H1 (cell line): ENCODE measurements at regions not wholly inside any gene's neighbourhood (a gene's known extent, or its start where the extent isn't known, plus 50 kb on each side); places are given as distances from the start of the nearest gene placed in this dataset.

Experiments
- CTCF ChIA-PET: fragments of 300-600 bp; sonication (Branson Sonifier 250); formaldehyde crosslinking; loops from one replicate; lab custom pipeline; 2021; ENCODE audit not compliant: partially characterized antibody; lab: Charles Lee
- POLR2A ChIA-PET: fragments of 300-600 bp; sonication (Branson Sonifier 250); formaldehyde crosslinking; loops from one replicate; lab custom pipeline; 2021; ENCODE audit warnings: inconsistent platforms; ENCODE audit not compliant: partially characterized antibody; lab: Charles Lee
- DNase-seq, 2 experiments: peaks; one replicate each; pipeline versions ENCODE4 v3.0.0 to v3.0.0-alpha.2; 2010 to 2022; ENCODE audit warnings: low spot score in 2 of 2, low read depth in 1 of 2, mixed read lengths in 1 of 2
- FAIRE-seq: peaks from 2 replicates; lab custom pipeline; 2011; peaks lifted over from hg19 to GRCh38; lab: Jason Lieb, UNC
- H2AFZ ChIP-seq: 2 replicates; pipeline ENCODE4 v1.8.1; 2012; ENCODE audit warnings: low read length, inconsistent platforms
- H2AK5ac ChIP-seq: 2 replicates; pipeline ENCODE4 v1.6.1; 2013; ENCODE audit warnings: low read depth, low read length
- H2BK120ac ChIP-seq: replicated peaks from 2 replicates; pipeline ENCODE3; 2013; ENCODE audit warnings: low read depth, low read length, inconsistent platforms
- H2BK12ac ChIP-seq: 2 replicates; pipeline ENCODE4 v1.6.1; 2013; ENCODE audit warnings: low read depth, low read length
- H2BK15ac ChIP-seq: 2 replicates; pipeline ENCODE4 v1.6.1; 2013; ENCODE audit warnings: low read length
- H2BK20ac ChIP-seq: 2 replicates; pipeline ENCODE4 v1.6.1; 2013; ENCODE audit warnings: low read length
- H2BK5ac ChIP-seq: 2 replicates; pipeline ENCODE4 v1.6.1; 2013; ENCODE audit warnings: low read depth, low read length
- H3K14ac ChIP-seq: 2 replicates; pipeline ENCODE4 v1.6.1; 2013; ENCODE audit warnings: inconsistent platforms; ENCODE audit not compliant: insufficient read length
- H3K18ac ChIP-seq: 2 replicates; pipeline ENCODE4 v1.6.1; 2013; ENCODE audit warnings: low read length; ENCODE audit errors: extremely low read depth
- H3K23ac ChIP-seq: 2 replicates; pipeline ENCODE4 v1.6.1; 2013; ENCODE audit warnings: inconsistent platforms; ENCODE audit not compliant: insufficient read length
- H3K23me2 ChIP-seq: 2 replicates; pipeline ENCODE4 v1.6.1; 2013; ENCODE audit warnings: low read depth, low read length
- H3K27ac ChIP-seq: 2 replicates; pipeline ENCODE4 v1.6.1; 2011; ENCODE audit warnings: low read depth, low read length, inconsistent platforms
- H3K27me3 ChIP-seq, 4 experiments: replicated peaks in 1 of 4; 1 replicate in 1 of 4; 2 replicates in 3 of 4; pipeline versions ENCODE4 v1.6.1 to v1.8.1; 2011 to 2013; ENCODE audit warnings: low read length in 3 of 4, mild to moderate bottlenecking in 3 of 4, inconsistent platforms in 2 of 4, mixed read lengths in 2 of 4, moderate library complexity in 1 of 4; ENCODE audit not compliant: control insufficient read depth in 3 of 4, insufficient read depth in 3 of 4; ENCODE audit errors: extremely low read depth in 1 of 4
- H3K36me3 ChIP-seq, 4 experiments: 2 replicates each; pipeline versions ENCODE4 v1.6.1 to v1.8.1; 2011 to 2013; ENCODE audit warnings: mild to moderate bottlenecking in 4 of 4, low read length in 3 of 4, moderate library complexity in 2 of 4, control low read depth in 1 of 4, inconsistent platforms in 1 of 4; ENCODE audit not compliant: insufficient read depth in 4 of 4, control insufficient read depth in 2 of 4
- H3K4ac ChIP-seq: replicated peaks from 2 replicates; pipeline ENCODE3; 2013; ENCODE audit warnings: low read length, low read depth, mixed read lengths, inconsistent platforms; ENCODE audit not compliant: insufficient read length
- H3K4me1 ChIP-seq, 4 experiments: replicated peaks in 1 of 4; 1 replicate in 1 of 4; 2 replicates in 3 of 4; pipeline versions ENCODE4 v1.6.1 to v1.8.1; 2011 to 2013; ENCODE audit warnings: low read length in 3 of 4, inconsistent platforms in 2 of 4, mixed read lengths in 1 of 4; ENCODE audit not compliant: insufficient read depth in 4 of 4, control insufficient read depth in 3 of 4
- H3K4me2 ChIP-seq, 2 experiments: 2 replicates each; pipeline versions ENCODE4 v1.6.1 to v1.8.1; 2011 to 2013; ENCODE audit warnings: low read depth in 2 of 2, low read length in 2 of 2, control low read depth in 1 of 2, inconsistent platforms in 1 of 2, mild to moderate bottlenecking in 1 of 2; ENCODE audit not compliant: insufficient read depth in 1 of 2
- H3K4me3 ChIP-seq, 4 experiments: fragments of 200-600, 300-600 bp in 1 of 4; sonication (generic), shearing (Covaris generic), sonication (Bioruptor Twin) in 1 of 4; 2 replicates each; pipeline versions ENCODE4 v1.5.1 to v1.8.1; 2011 to 2016; ENCODE audit warnings: low read length in 4 of 4, low read depth in 3 of 4, control low read depth in 2 of 4, inconsistent platforms in 2 of 4, mild to moderate bottlenecking in 2 of 4, mixed read lengths in 1 of 4, moderate library complexity in 1 of 4; ENCODE audit not compliant: insufficient read depth in 2 of 4; ENCODE audit errors: extremely low read depth in 1 of 4
- H3K56ac ChIP-seq: replicated peaks from 2 replicates; pipeline ENCODE3; 2013; ENCODE audit warnings: low read depth, mild to moderate bottlenecking, mixed read lengths, low read length, inconsistent platforms; ENCODE audit not compliant: insufficient read length
- H3K79me1 ChIP-seq: 2 replicates; pipeline ENCODE4 v1.6.1; 2013; ENCODE audit warnings: low read depth, low read length, control low read depth
- H3K79me2 ChIP-seq, 2 experiments: 2 replicates each; pipeline versions ENCODE4 v1.6.1 to v1.8.1; 2012 to 2013; ENCODE audit warnings: low read length in 2 of 2, mild to moderate bottlenecking in 2 of 2, inconsistent platforms in 1 of 2; ENCODE audit not compliant: insufficient read depth in 2 of 2, control insufficient read depth in 1 of 2
- H3K9ac ChIP-seq, 4 experiments: replicated peaks in 1 of 4; 1 replicate in 1 of 4; 2 replicates in 3 of 4; pipeline versions ENCODE4 v1.6.1 to v1.8.1; 2011 to 2013; ENCODE audit warnings: low read depth in 3 of 4, low read length in 3 of 4, control low read depth in 2 of 4, mild to moderate bottlenecking in 2 of 4, moderate library complexity in 2 of 4, inconsistent platforms in 1 of 4; ENCODE audit errors: extremely low read depth in 1 of 4
- H3K9me3 ChIP-seq, 2 experiments: 2 replicates each; pipeline versions ENCODE4 v1.6.1 to v1.8.1; 2012 to 2013; ENCODE audit warnings: mild to moderate bottlenecking in 2 of 2, moderate library complexity in 2 of 2, control low read depth in 1 of 2, inconsistent platforms in 1 of 2, low read depth in 1 of 2, low read length in 1 of 2, mixed read lengths in 1 of 2; ENCODE audit not compliant: insufficient read depth in 2 of 2
- H4K20me1 ChIP-seq, 2 experiments: replicated peaks in 1 of 2; 2 replicates each; pipeline versions ENCODE3 to v1.8.1; 2011 to 2013; ENCODE audit warnings: inconsistent platforms in 2 of 2, low read length in 2 of 2, mild to moderate bottlenecking in 1 of 2; ENCODE audit not compliant: insufficient read depth in 2 of 2, control insufficient read depth in 1 of 2
- H4K5ac ChIP-seq: 2 replicates; pipeline ENCODE4 v1.6.1; 2013; ENCODE audit warnings: low read length, low read depth, mixed read lengths, inconsistent platforms; ENCODE audit not compliant: insufficient read length
- H4K8ac ChIP-seq: 2 replicates; pipeline ENCODE4 v1.8.0; 2013; ENCODE audit warnings: mild to moderate bottlenecking, moderate library complexity, low read length, inconsistent platforms; ENCODE audit not compliant: insufficient read depth; ENCODE audit errors: extremely low read depth
- H4K91ac ChIP-seq: replicated peaks from 2 replicates; pipeline ENCODE3; 2013; ENCODE audit warnings: low read length, mixed read lengths, inconsistent platforms; ENCODE audit not compliant: insufficient read length
- MAFK ChIP-seq: IDR thresholded peaks from 2 replicates; pipeline ENCODE4 v1.6.1; 2012; ENCODE audit warnings: low read depth, mild to moderate bottlenecking, improper control_type of control experiment, low read length
- WGBS, 2 experiments: shearing (Covaris generic) in 1 of 2; methylation state at CpG; one replicate each; pipeline versions ENCODE4 v1.1.6 to v1.1.7; 2013 to 2015; ENCODE audit warnings: low lambda C conversion rate in 2 of 2, mixed read lengths in 2 of 2, inconsistent platforms in 1 of 2, low coverage in 1 of 2, missing lambda C conversion rate in 1 of 2; ENCODE audit not compliant: insufficient replicate concordance in 2 of 2, insufficient coverage in 1 of 2, insufficient read length in 1 of 2; ENCODE audit errors: extremely low coverage in 1 of 2, missing lambda C conversion rate in 1 of 2; 5-methylcytosine and 5-hydroxymethylcytosine counted together

DNA sequence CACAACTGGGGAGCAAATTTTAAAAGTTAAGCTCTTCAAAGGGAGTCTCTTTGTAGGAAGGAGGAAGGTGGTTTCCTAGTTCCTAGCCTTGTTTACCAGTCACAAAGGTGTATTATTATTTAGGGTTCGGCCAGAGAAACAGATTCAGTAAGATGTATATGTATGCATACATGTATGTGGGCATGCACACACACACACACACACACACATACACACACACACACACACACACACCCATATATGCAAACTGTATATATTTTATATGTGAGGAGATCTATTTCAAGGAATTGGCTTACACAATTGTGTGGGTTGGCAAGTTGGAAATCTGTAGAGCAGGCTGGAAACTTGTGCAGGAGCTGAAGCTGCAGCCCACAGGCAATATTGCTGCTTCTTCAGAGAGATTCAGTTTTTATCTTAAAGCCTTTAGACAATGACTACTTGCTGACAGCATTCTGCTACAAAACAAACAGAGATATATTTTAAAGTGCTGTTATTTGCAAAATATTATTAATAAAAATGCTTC is 75.3 kb upstream of the DNAH5 start:
- H3K23ac ChIP-seq, result no peak overlapping the region
- no peak overlapping the region for H2BK20ac ChIP-seq
- H3K4me2 ChIP-seq, result no peak overlapping the region
- H3K79me1 ChIP-seq, result no peaks in the 10 kb centered on the region
- H3K18ac ChIP-seq, result no peak overlapping the region
- FAIRE-seq (no peak), DNase-seq (no peak)
- H2BK5ac ChIP-seq, result no peak overlapping the region
- H3K4ac ChIP-seq, result no peak overlapping the region
- H4K20me1 ChIP-seq, result no peaks in the 10 kb centered on the region
- ChIA-PET CTCF (interaction anchor here (0.8 kb wide), 1 partner anchor 248 kb away, joined by 4 read pairs; no protein-coding TSS in a partner anchor), POLR2A (no interaction called here)
- no peak overlapping the region for H2AK5ac ChIP-seq
- H3K9ac ChIP-seq, result no peak overlapping the region
- no peaks in the 10 kb centered on the region for H3K27me3 ChIP-seq
- no peak overlapping the region for H3K56ac ChIP-seq
- H4K91ac ChIP-seq, result no peak overlapping the region
- H4K5ac ChIP-seq, result no peak overlapping the region
- no peaks in the 10 kb centered on the region for H3K9me3 ChIP-seq
- no peak overlapping the region for H3K14ac ChIP-seq
- H2BK15ac ChIP-seq, result no peak overlapping the region
- no peaks in the 10 kb centered on the region for H3K79me2 ChIP-seq
- H3K23me2 ChIP-seq, result no peaks in the 10 kb centered on the region
- no peak overlapping the region for H2AFZ ChIP-seq
- H4K8ac ChIP-seq, result no peak overlapping the region
- H3K36me3 ChIP-seq, result no peaks in the 10 kb centered on the region
- no peak overlapping the region for H3K27ac ChIP-seq
- H2BK120ac ChIP-seq, result no peak overlapping the region
- no peak overlapping the region for H3K4me3 ChIP-seq
- 87% methylated on average over 1 of the region's 1 CpG; no CpG with 5 or more reads in 1 of the 2 experiments for WGBS, 2 experiments
- H3K4me1 ChIP-seq, result no peaks in the 10 kb centered on the region
- H2BK12ac ChIP-seq, result no peak overlapping the region
- TF ChIP-seq MAFK, result no peak
